HG02943 (cell line): ENCODE measurements at regions not wholly inside any gene's neighbourhood (a gene's known extent, or its start where the extent isn't known, plus 50 kb on each side); places are given as distances from the start of the nearest gene placed in this dataset.
"Not testable (repeated sequence)": the region's sequence is repeated elsewhere in the genome, so short reads cannot be mapped to it uniquely, and the experiment has no call there.

Experiments
- ATAC-seq: cut with Tn5 transposase; IDR thresholded peaks from one replicate; pipeline ENCODE4 v1.9.1; 2021; ENCODE audit warnings: mild to moderate bottlenecking, low read depth, moderate library complexity; ENCODE audit not compliant: unreplicated experiment

GRCh38 chr4:53959343-53960120 is 104.9 kb downstream of the CHIC2 start:
- no peak for ATAC-seq

- no peak for ATAC-seq
Measured at GRCh38 chr4:53956454-53956853, 108.0 kb downstream of the CHIC2 start.

- ATAC-seq = no peak
Measured at GRCh38 chr4:53956053-53956452, 108.4 kb downstream of the CHIC2 start.

GRCh38 chr4:53951414-53951813 is 113.0 kb downstream of the CHIC2 start:
- ATAC-seq = no peak

GRCh38 chr4:53943345-53944085 is 120.9 kb downstream of the CHIC2 start:
- no peak for ATAC-seq

GRCh38 chr4:53942712-53943111 is 121.7 kb downstream of the CHIC2 start:
- no peak for ATAC-seq

- no peak for ATAC-seq
Measured at GRCh38 chr4:53941331-53941730, 123.1 kb downstream of the CHIC2 start.

- ATAC-seq = not testable (repeated sequence)
Measured at GRCh38 chr4:53939892-53940291, 124.5 kb downstream of the CHIC2 start.

GRCh38 chr4:53937918-53938317 is 126.5 kb downstream of the CHIC2 start:
- no peak for ATAC-seq

- ATAC-seq = no peak
Measured at GRCh38 chr4:53937327-53937726, 127.1 kb downstream of the CHIC2 start.

- no peak for ATAC-seq
Measured at GRCh38 chr4:53935780-53936179, 128.6 kb downstream of the CHIC2 start.

- ATAC-seq = no peak
Measured at GRCh38 chr4:53932796-53933610, 131.4 kb downstream of the CHIC2 start.

- ATAC-seq = no peak
Measured at GRCh38 chr4:53931461-53931961, 132.9 kb downstream of the CHIC2 start.

GRCh38 chr4:53929955-53930798 is 134.2 kb downstream of the CHIC2 start:
- ATAC-seq = no peak

- ATAC-seq = no peak
Measured at GRCh38 chr4:53929311-53929710, 135.1 kb downstream of the CHIC2 start.

GRCh38 chr4:53928825-53929224 is 135.6 kb downstream of the CHIC2 start:
- no peak for ATAC-seq

- no peak for ATAC-seq
Measured at GRCh38 chr4:53925050-53925605, 139.3 kb downstream of the CHIC2 start.

GRCh38 chr4:53924333-53925049 is 139.9 kb downstream of the CHIC2 start:
- ATAC-seq = no peak

GRCh38 chr4:53923921-53924320 is 140.5 kb downstream of the CHIC2 start:
- ATAC-seq = no peak
